Transverse colon (tissue), 4 donors: ENCODE measurements at regions not wholly inside any gene's neighbourhood (a gene's known extent, or its start where the extent isn't known, plus 50 kb on each side); places are given as distances from the start of the nearest gene placed in this dataset.

ENCODE experiments used
- CTCF ChIP-seq, 5 experiments: fragments of 200-600 bp in 3 of 5; fragments of 450-650 bp in 2 of 5; sonication (generic) in 3 of 5; IDR thresholded peaks; 1 replicate in 2 of 5; 2 replicates in 3 of 5; pipeline ENCODE4 v1.5.1; 2016 to 2017; ENCODE audit warnings: antibody characterized with exemption in 5 of 5, inconsistent platforms in 3 of 5, mild to moderate bottlenecking in 2 of 5, moderate library complexity in 1 of 5
- POLR2A ChIP-seq: fragments of 450-650 bp; IDR thresholded peaks from one replicate; pipeline ENCODE4 v1.6.1; 2016; ENCODE audit warnings: antibody characterized with exemption, mild to moderate bottlenecking, moderate library complexity
- POLR2AphosphoS5 ChIP-seq, 3 donors: sonication (generic); formaldehyde crosslinking; IDR thresholded peaks; one replicate each; pipeline ENCODE4 v1.6.1; 2016; ENCODE audit warnings: antibody characterized with exemption in 3 of 3

GRCh38 chr14:92248696-92249095 lies 74.3 kb upstream of the SLC24A4 start:
- TF ChIP-seq CTCF (IDR thresholded peaks at IDR 0.05): no peak
- TF ChIP-seq POLR2A: no peak
- no peak for TF ChIP-seq POLR2AphosphoS5 (IDR thresholded peaks at IDR 0.05)
